ENCODE measurements at regions not wholly inside any gene's neighbourhood (a gene's known extent, or its start where the extent isn't known, plus 50 kb on each side); places are given as distances from the start of the nearest gene placed in this dataset.

DNA sequence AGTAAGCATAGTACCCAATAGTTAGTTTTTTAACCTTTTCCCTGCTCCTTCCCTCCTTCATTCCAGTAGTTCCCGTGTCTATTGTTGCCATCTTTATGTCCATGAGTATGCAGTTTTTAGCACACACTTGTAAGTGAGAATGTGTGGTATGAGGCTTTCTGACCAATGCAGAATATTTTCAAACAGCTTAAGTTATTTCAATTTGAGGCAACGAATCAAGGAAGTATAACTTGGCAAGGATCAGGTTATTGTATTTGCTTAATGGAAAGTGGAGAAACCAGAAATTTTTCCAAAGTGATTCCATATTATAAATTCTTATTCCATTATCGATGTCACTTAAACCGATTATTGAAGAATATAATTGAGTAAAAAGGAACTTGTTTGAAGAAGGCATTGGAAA lies 954.8 kb downstream of the GBE1 start:
- H3K9me3 ChIP-seq (ENCODE audit: control insufficient read depth in 2 of 2, low read length in 2 of 2), result peaks cover 0 to under 1% of the 10 kb centered on the region in 2 experiments
- no peak for DNase-seq
- no peak for ATAC-seq (ENCODE audit: low read depth in 2 of 2)
- Mint-ChIP-seq H3K27ac (no peak overlapping the region), H3K4me3 (no peak overlapping the region), H3K27me3 (no peaks in the 10 kb centered on the region), H3K9me3 (peaks cover 0 to 25% (median 3%) of the 10 kb centered on the region in 7 donors), H3K4me1 (no peaks in the 10 kb centered on the region), H3K36me3 (no peaks in the 10 kb centered on the region)
- no peak overlapping the region for H3K4me3 ChIP-seq (ENCODE audit: low read depth, low read length)
- H3K27ac ChIP-seq (ENCODE audit: insufficient read depth, low read length, poor library complexity, severe bottlenecking), result no peak overlapping the region
- no peaks in the 10 kb centered on the region for H3K4me1 ChIP-seq (ENCODE audit: control insufficient read depth, insufficient read depth, low read length, poor library complexity, severe bottlenecking)
- H3K36me3 ChIP-seq (ENCODE audit: control insufficient read depth, insufficient read depth, low read length), result no peaks in the 10 kb centered on the region
- H3K27me3 ChIP-seq (ENCODE audit: control insufficient read depth, insufficient read depth, low read length), result no peaks in the 10 kb centered on the region

DNA sequence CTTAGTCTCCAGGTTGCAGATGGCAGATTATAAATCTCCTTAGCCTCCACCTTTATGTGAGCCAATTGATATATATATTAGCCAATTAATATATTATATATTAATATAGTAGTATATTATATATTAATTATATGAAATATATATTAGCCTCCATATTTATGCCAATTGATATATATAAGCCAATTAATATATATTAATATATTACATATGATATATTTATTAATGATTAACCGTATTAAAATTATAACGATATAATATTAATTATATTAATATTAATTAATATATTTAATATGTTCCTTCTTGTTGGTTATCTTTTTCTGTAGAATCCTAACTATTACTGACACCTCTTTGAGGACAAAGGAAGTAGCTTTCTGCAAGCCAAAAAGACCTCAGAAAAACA lies 972.5 kb downstream of the GBE1 start:
- H3K9me3 Mint-ChIP-seq, result peaks cover 0 to 24% (median 7%) of the 10 kb centered on the region in 7 donors
- Histone ChIP-seq H3K27me3 (ENCODE audit: control insufficient read depth, insufficient read depth, low read length) (no peaks in the 10 kb centered on the region), H3K36me3 (ENCODE audit: control insufficient read depth, insufficient read depth, low read length) (no peaks in the 10 kb centered on the region), H3K27ac (ENCODE audit: insufficient read depth, low read length, poor library complexity, severe bottlenecking) (no peak overlapping the region), H3K4me3 (ENCODE audit: low read depth, low read length) (no peak overlapping the region), H3K4me1 (ENCODE audit: control insufficient read depth, insufficient read depth, low read length, poor library complexity, severe bottlenecking) (no peaks in the 10 kb centered on the region), H3K9me3 (ENCODE audit: control insufficient read depth in 2 of 2, low read length in 2 of 2) (no peaks in the 10 kb centered on the region)
- no peak overlapping the region for H3K4me3 Mint-ChIP-seq
- H3K36me3 Mint-ChIP-seq, result no peaks in the 10 kb centered on the region
- no peaks in the 10 kb centered on the region for H3K27me3 Mint-ChIP-seq
- no peak overlapping the region for H3K27ac Mint-ChIP-seq
- DNase-seq (no peak), ATAC-seq (ENCODE audit: low read depth in 2 of 2) (no peak)
- H3K4me1 Mint-ChIP-seq, result no peaks in the 10 kb centered on the region

DNA sequence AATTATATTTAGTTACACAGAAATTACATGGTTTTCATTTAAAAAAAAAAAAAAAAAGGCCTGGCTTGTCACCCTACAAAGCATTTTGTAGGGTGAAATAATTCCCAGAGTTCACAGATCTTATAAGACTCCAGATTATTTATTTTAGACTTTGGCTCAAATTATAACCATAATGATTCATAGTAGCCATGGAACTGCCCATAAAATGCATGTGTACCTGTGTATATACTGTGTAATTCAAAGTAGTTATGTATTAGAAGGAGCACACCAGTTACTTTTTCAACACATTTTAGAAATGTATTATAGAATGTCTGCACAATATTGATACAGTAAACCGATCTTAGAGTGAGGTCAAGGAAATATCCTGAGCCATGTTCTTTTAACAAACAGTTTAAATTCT lies 975.6 kb downstream of the GBE1 start:
- H3K27me3 Mint-ChIP-seq, result no peaks in the 10 kb centered on the region
- Histone ChIP-seq H3K4me1 (ENCODE audit: control insufficient read depth, insufficient read depth, low read length, poor library complexity, severe bottlenecking) (no peaks in the 10 kb centered on the region), H3K36me3 (ENCODE audit: control insufficient read depth, insufficient read depth, low read length) (no peaks in the 10 kb centered on the region), H3K9me3 (ENCODE audit: control insufficient read depth in 2 of 2, low read length in 2 of 2) (peaks cover 0 to 2% of the 10 kb centered on the region in 2 experiments), H3K27ac (ENCODE audit: insufficient read depth, low read length, poor library complexity, severe bottlenecking) (no peak overlapping the region), H3K27me3 (ENCODE audit: control insufficient read depth, insufficient read depth, low read length) (no peaks in the 10 kb centered on the region), H3K4me3 (ENCODE audit: low read depth, low read length) (no peak overlapping the region)
- no peaks in the 10 kb centered on the region for H3K4me1 Mint-ChIP-seq
- no peak for DNase-seq
- H3K27ac Mint-ChIP-seq, result no peak overlapping the region
- H3K36me3 Mint-ChIP-seq, result no peaks in the 10 kb centered on the region
- ATAC-seq (ENCODE audit: low read depth in 2 of 2), result no peak
- H3K4me3 Mint-ChIP-seq, result no peak overlapping the region
- H3K9me3 Mint-ChIP-seq, result peaks cover 4 to 27% (median 8%) of the 10 kb centered on the region in 7 donors

DNA sequence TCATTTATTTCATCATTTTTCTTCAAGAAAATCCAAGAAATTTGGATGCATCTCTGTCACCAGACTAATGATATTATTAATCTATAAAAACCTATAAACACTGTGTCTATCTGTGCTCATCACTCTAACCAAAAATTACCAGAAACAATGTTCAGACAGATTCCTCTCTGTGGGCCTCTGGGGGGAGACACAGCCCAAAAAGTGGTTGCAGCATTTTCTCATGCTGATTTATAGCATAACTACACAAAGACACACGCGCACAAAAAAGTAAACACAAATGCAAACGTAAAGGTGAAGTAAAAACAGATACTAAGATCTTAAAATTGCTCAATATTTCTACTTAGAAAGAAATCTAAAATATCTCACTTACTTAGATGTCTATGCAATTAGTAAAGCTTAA lies 976.0 kb downstream of the GBE1 start:
- H3K36me3 ChIP-seq (ENCODE audit: control insufficient read depth, insufficient read depth, low read length), result no peaks in the 10 kb centered on the region
- no peaks in the 10 kb centered on the region for H3K27me3 Mint-ChIP-seq
- DNase-seq (no peak), ATAC-seq (ENCODE audit: low read depth in 2 of 2) (no peak)
- no peaks in the 10 kb centered on the region for H3K27me3 ChIP-seq (ENCODE audit: control insufficient read depth, insufficient read depth, low read length)
- H3K4me1 Mint-ChIP-seq, result no peaks in the 10 kb centered on the region
- no peak overlapping the region for H3K4me3 ChIP-seq (ENCODE audit: low read depth, low read length)
- H3K27ac Mint-ChIP-seq, result no peak overlapping the region
- H3K27ac ChIP-seq (ENCODE audit: insufficient read depth, low read length, poor library complexity, severe bottlenecking), result no peak overlapping the region
- no peaks in the 10 kb centered on the region for H3K36me3 Mint-ChIP-seq
- no peak overlapping the region for H3K4me3 Mint-ChIP-seq
- no peaks in the 10 kb centered on the region for H3K4me1 ChIP-seq (ENCODE audit: control insufficient read depth, insufficient read depth, low read length, poor library complexity, severe bottlenecking)
- H3K9me3 ChIP-seq (ENCODE audit: control insufficient read depth in 2 of 2, low read length in 2 of 2), result peaks cover 0 to 2% of the 10 kb centered on the region in 2 experiments
- H3K9me3 Mint-ChIP-seq, result peaks cover 4 to 27% (median 8%) of the 10 kb centered on the region in 7 donors

DNA sequence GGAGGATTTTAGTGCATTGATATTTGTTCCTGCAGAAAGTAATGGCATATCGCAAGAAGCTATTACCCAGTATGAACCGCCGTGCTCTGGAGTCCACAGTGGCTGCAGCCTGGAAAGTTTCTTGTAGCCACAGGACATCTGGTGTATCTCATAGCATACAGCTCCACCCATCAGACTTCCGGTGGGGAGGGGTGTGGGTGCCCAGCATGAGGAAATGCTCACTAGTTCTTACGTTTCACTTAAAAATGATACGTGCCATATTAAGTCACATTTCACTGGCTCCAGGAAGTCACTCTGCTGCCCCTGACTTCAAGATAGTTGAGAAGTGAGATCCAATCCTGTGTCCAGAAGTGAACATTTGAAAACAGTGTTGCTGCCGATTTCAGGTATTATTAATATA lies 990.4 kb downstream of the GBE1 start:
- DNase-seq, result no peak
- H3K4me3 Mint-ChIP-seq, result no peak overlapping the region

DNA sequence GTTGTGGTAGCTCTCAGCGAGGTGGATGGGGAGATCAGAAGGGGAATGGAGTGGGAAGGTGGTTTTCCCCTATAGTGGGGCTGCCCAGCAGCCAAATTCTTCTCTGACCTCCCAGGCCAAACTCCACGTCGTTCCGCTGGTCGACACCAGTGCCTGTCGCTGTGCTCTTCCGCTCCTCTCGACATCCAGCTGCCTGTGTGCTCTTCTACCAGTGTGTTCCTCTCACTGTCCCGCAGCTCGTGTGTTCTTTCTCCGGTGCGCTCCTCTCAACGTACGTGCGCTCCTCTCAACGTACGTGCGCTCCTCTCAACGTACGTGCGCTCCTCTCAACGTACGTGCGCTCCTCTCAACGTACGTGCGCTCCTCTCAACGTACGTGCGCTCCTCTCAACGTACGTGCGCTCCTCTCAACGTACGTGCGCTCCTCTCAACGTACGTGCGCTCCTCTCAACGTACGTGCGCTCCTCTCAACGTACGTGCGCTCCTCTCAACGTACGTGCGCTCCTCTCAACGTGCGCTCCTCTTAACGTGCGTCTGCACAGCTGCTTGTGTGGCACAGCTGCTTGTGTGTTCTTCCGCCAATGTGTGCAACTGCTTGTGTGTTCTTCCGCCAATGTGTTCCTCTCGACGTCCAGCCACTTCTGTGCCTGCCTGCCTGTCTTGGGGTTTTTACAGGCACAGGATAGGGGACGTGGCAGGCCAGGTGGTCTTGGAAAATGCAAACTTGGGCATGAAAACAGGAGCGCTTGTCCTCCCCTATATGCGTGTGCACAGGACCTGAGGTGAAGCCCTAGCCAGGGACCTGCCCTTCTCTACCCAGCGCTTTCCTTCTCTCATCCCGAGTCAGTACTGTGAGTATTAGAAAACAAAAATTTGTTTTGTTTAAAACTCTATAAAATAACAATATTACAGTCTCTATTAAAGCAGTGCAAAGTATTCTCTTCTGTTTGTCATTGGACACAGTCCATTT lies 991.1 kb downstream of the GBE1 start:
- no peak for DNase-seq
- H3K36me3 Mint-ChIP-seq, result peaks cover 3% of the 10 kb centered on the region
- peaks cover 0 to 12% (median 4%) of the 10 kb centered on the region in 7 donors for H3K9me3 Mint-ChIP-seq
- no peaks in the 10 kb centered on the region for H3K4me1 ChIP-seq (ENCODE audit: control insufficient read depth, insufficient read depth, low read length, poor library complexity, severe bottlenecking)
- no peaks in the 10 kb centered on the region for H3K27me3 Mint-ChIP-seq
- H3K27ac Mint-ChIP-seq, result no peak overlapping the region
- no peaks in the 10 kb centered on the region for H3K27me3 ChIP-seq (ENCODE audit: control insufficient read depth, insufficient read depth, low read length)
- no peak for ATAC-seq (ENCODE audit: low read depth in 2 of 2)
- H3K4me3 Mint-ChIP-seq, result peak overlapping the region in 1 of 4 donors; percentile 61
- H3K36me3 ChIP-seq (ENCODE audit: control insufficient read depth, insufficient read depth, low read length), result no peaks in the 10 kb centered on the region
- no peak overlapping the region for H3K27ac ChIP-seq (ENCODE audit: insufficient read depth, low read length, poor library complexity, severe bottlenecking)
- no peaks in the 10 kb centered on the region for H3K9me3 ChIP-seq (ENCODE audit: control insufficient read depth in 2 of 2, low read length in 2 of 2)
- H3K4me3 ChIP-seq (ENCODE audit: low read depth, low read length), result no peak overlapping the region
- H3K4me1 Mint-ChIP-seq, result no peaks in the 10 kb centered on the region

More for the DNA sequence above, 990.4 kb downstream of the GBE1 start:
- Histone ChIP-seq H3K27ac (ENCODE audit: insufficient read depth, low read length, poor library complexity, severe bottlenecking) (no peak overlapping the region), H3K9me3 (ENCODE audit: control insufficient read depth in 2 of 2, low read length in 2 of 2) (no peaks in the 10 kb centered on the region), H3K4me1 (ENCODE audit: control insufficient read depth, insufficient read depth, low read length, poor library complexity, severe bottlenecking) (no peaks in the 10 kb centered on the region), H3K4me3 (ENCODE audit: low read depth, low read length) (no peak overlapping the region), H3K36me3 (ENCODE audit: control insufficient read depth, insufficient read depth, low read length) (no peaks in the 10 kb centered on the region), H3K27me3 (ENCODE audit: control insufficient read depth, insufficient read depth, low read length) (no peaks in the 10 kb centered on the region)
- H3K36me3 Mint-ChIP-seq, result peaks cover 3% of the 10 kb centered on the region
- no peak for ATAC-seq (ENCODE audit: low read depth in 2 of 2)
- H3K27ac Mint-ChIP-seq, result no peak overlapping the region
- no peaks in the 10 kb centered on the region for H3K27me3 Mint-ChIP-seq
- H3K4me1 Mint-ChIP-seq, result no peaks in the 10 kb centered on the region
- H3K9me3 Mint-ChIP-seq, result peaks cover 0 to 12% (median 4%) of the 10 kb centered on the region in 7 donors

DNA sequence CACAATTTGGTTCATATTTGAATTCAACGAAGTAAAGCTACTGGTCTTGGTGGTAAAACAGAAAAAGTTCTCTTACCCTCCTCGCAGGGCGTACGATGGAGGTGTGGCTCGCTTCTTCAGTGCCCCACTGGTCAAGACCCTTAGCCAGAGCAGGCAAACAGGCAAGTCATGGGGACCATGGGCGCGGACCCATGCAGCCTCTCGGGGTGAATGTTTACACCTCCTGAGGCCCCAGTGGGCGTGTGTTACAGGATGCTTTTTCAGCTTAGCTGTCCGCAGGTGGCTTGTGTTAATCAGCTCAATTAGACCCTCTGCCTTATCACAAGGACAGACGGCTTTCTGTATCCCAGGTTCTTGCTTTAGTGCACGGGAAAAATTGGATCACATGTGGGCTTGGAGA lies 991.8 kb downstream of the GBE1 start:
- peaks cover 3% of the 10 kb centered on the region for H3K36me3 Mint-ChIP-seq
- no peaks in the 10 kb centered on the region for H3K4me1 ChIP-seq (ENCODE audit: control insufficient read depth, insufficient read depth, low read length, poor library complexity, severe bottlenecking)
- H3K27me3 Mint-ChIP-seq, result no peaks in the 10 kb centered on the region
- H3K9me3 ChIP-seq (ENCODE audit: control insufficient read depth in 2 of 2, low read length in 2 of 2), result no peaks in the 10 kb centered on the region
- no peak overlapping the region for H3K4me3 Mint-ChIP-seq
- H3K27ac ChIP-seq (ENCODE audit: insufficient read depth, low read length, poor library complexity, severe bottlenecking), result no peak overlapping the region
- H3K36me3 ChIP-seq (ENCODE audit: control insufficient read depth, insufficient read depth, low read length), result no peaks in the 10 kb centered on the region
- no peak for ATAC-seq (ENCODE audit: low read depth in 2 of 2)
- no peaks in the 10 kb centered on the region for H3K27me3 ChIP-seq (ENCODE audit: control insufficient read depth, insufficient read depth, low read length)
- DNase-seq, result no peak
- H3K4me3 ChIP-seq (ENCODE audit: low read depth, low read length), result no peak overlapping the region
- no peaks in the 10 kb centered on the region for H3K4me1 Mint-ChIP-seq
- H3K27ac Mint-ChIP-seq, result no peak overlapping the region
- H3K9me3 Mint-ChIP-seq, result peaks cover 0 to 14% (median 4%) of the 10 kb centered on the region in 7 donors

DNA sequence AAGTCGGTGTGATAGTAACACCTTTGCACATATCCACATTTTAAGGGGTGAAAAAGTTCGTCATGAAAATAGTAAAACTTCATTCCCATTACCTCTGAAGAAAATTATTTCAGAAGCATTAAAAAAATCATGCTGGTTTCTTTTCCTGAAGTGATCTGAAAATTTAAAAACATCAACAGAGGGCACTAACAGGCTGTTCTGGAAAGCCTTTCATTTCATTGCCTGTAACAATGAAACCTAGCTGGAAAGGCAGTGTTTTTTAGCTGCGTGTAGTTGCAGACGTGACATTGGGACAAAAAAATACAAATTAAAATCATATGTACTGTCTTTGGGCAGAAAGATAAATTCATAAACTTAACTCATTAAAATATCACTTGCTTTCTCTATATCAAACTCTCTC lies 993.8 kb downstream of the GBE1 start:
- H3K36me3 Mint-ChIP-seq, result peaks cover 3% of the 10 kb centered on the region
- no peak overlapping the region for H3K4me3 Mint-ChIP-seq
- H3K9me3 Mint-ChIP-seq, result peaks cover 0 to 14% (median 5%) of the 10 kb centered on the region in 7 donors
- ATAC-seq (ENCODE audit: low read depth in 2 of 2) (no peak), DNase-seq (no peak)
- Histone ChIP-seq H3K36me3 (ENCODE audit: control insufficient read depth, insufficient read depth, low read length) (no peaks in the 10 kb centered on the region), H3K4me1 (ENCODE audit: control insufficient read depth, insufficient read depth, low read length, poor library complexity, severe bottlenecking) (no peaks in the 10 kb centered on the region), H3K9me3 (ENCODE audit: control insufficient read depth in 2 of 2, low read length in 2 of 2) (no peaks in the 10 kb centered on the region), H3K27ac (ENCODE audit: insufficient read depth, low read length, poor library complexity, severe bottlenecking) (no peak overlapping the region), H3K27me3 (ENCODE audit: control insufficient read depth, insufficient read depth, low read length) (no peaks in the 10 kb centered on the region), H3K4me3 (ENCODE audit: low read depth, low read length) (no peak overlapping the region)
- H3K27ac Mint-ChIP-seq, result no peak overlapping the region
- H3K27me3 Mint-ChIP-seq, result no peaks in the 10 kb centered on the region
- H3K4me1 Mint-ChIP-seq, result no peaks in the 10 kb centered on the region
